ENCODE measurements at regions not wholly inside any gene's neighbourhood (a gene's known extent, or its start where the extent isn't known, plus 50 kb on each side); places are given as distances from the start of the nearest gene placed in this dataset.
"Not testable (repeated sequence)": the region's sequence is repeated elsewhere in the genome, so short reads cannot be mapped to it uniquely, and the experiment has no call there.

- intact Hi-C loops (cut with DNase I), result no loop called here
- Histone ChIP-seq H3K4me1 (no peaks in the 10 kb centered on the region), H3K9me3 (no peaks in the 10 kb centered on the region), H3K4me3 (no peak overlapping the region), H3K36me3 (replicated peaks in 1 of 2; ENCODE audit: insufficient read depth in 1 of 2, low read depth in 2 of 2) (no peaks in the 10 kb centered on the region), H3K27ac (no peak overlapping the region), H3K27me3 (no peaks in the 10 kb centered on the region)
- DNase-seq (no peak), ATAC-seq (no peak)
- WGBS, 2 donors, result 89 to 91% methylated on average over 2 of the region's 2 CpGs
- TF ChIP-seq POLR2A (IDR thresholded peaks at IDR 0.05) (no peak), CTCF (IDR thresholded peaks at IDR 0.05) (no peak)
Observed at GRCh38 chr3:193917158-193917557, 218.8 kb upstream of the HES1 start.

GRCh38 chr3:193921465-193921864, 214.5 kb upstream of the HES1 start:
- Histone ChIP-seq H3K27me3 (no peaks in the 10 kb centered on the region), H3K27ac (no peak overlapping the region), H3K36me3 (replicated peaks in 1 of 2; ENCODE audit: insufficient read depth in 1 of 2, low read depth in 2 of 2) (no peaks in the 10 kb centered on the region), H3K4me3 (no peak overlapping the region), H3K9me3 (peaks cover 0 to 3% (median 0%) of the 10 kb centered on the region in 3 donors), H3K4me1 (no peaks in the 10 kb centered on the region)
- TF ChIP-seq CTCF (IDR thresholded peaks at IDR 0.05) (no peak), POLR2A (IDR thresholded peaks at IDR 0.05) (no peak)
- WGBS, 2 donors, result 83 to 88% methylated on average over 4 of the region's 4 CpGs
- ATAC-seq (no peak), DNase-seq (no peak)
- intact Hi-C loops (cut with DNase I), result no loop called here

GRCh38 chr3:193922034-193922774, 213.7 kb upstream of the HES1 start:
- peaks cover 0 to 3% (median 0%) of the 10 kb centered on the region in 3 donors for H3K9me3 ChIP-seq
- intact Hi-C loops (cut with DNase I), result no loop called here
- no peak for DNase-seq
- no peak for ATAC-seq
- 87% methylated on average over 10 of the region's 10 CpGs for WGBS, 2 donors
- no peaks in the 10 kb centered on the region for H3K27me3 ChIP-seq
- no peak overlapping the region for H3K4me3 ChIP-seq
- TF ChIP-seq CTCF (IDR thresholded peaks at IDR 0.05) (no peak), POLR2A (IDR thresholded peaks at IDR 0.05) (no peak)
- no peaks in the 10 kb centered on the region for H3K4me1 ChIP-seq
- no peaks in the 10 kb centered on the region for H3K36me3 ChIP-seq (replicated peaks in 1 of 2; ENCODE audit: insufficient read depth in 1 of 2, low read depth in 2 of 2)
- no peak overlapping the region for H3K27ac ChIP-seq

GRCh38 chr3:193923958-193924357, 212.0 kb upstream of the HES1 start:
- H3K36me3 ChIP-seq (replicated peaks in 1 of 2; ENCODE audit: insufficient read depth in 1 of 2, low read depth in 2 of 2); H3K9me3 ChIP-seq; H3K27me3 ChIP-seq; H3K4me1 ChIP-seq; H3K4me3 ChIP-seq; H3K27ac ChIP-seq; DNase-seq; ATAC-seq; intact Hi-C loops (cut with DNase I): not testable (repeated sequence)

GRCh38 chr3:193926071-193926470, 209.9 kb upstream of the HES1 start:
- H3K27ac ChIP-seq; H3K9me3 ChIP-seq; H3K27me3 ChIP-seq; ATAC-seq; H3K4me3 ChIP-seq; intact Hi-C loops (cut with DNase I); H3K4me1 ChIP-seq; DNase-seq; H3K36me3 ChIP-seq (replicated peaks in 1 of 2; ENCODE audit: insufficient read depth in 1 of 2, low read depth in 2 of 2): not testable (repeated sequence)
- 83 to 93% methylated on average over 3 of the region's 3 CpGs for WGBS, 2 donors

GRCh38 chr3:193927413-193928206, 208.3 kb upstream of the HES1 start:
- H3K27ac ChIP-seq; H3K4me3 ChIP-seq; H3K9me3 ChIP-seq; ATAC-seq; DNase-seq; H3K36me3 ChIP-seq (replicated peaks in 1 of 2; ENCODE audit: insufficient read depth in 1 of 2, low read depth in 2 of 2); intact Hi-C loops (cut with DNase I); H3K27me3 ChIP-seq; H3K4me1 ChIP-seq: not testable (repeated sequence)
- WGBS, 2 donors, result 83 to 85% methylated on average over 5 of the region's 5 CpGs
